IPS DF 4.7 (cell line): ENCODE measurements at regions not wholly inside any gene's neighbourhood (a gene's known extent, or its start where the extent isn't known, plus 50 kb on each side); places are given as distances from the start of the nearest gene placed in this dataset.

ENCODE experiments used
- DNase-seq: peaks from one replicate; pipeline ENCODE4 v3.0.0-alpha.2; 2013; ENCODE audit warnings: low spot score; ENCODE audit errors: extremely low read depth

- no peak for DNase-seq
Measured at GRCh38 chr14:25102788-25103187, 52.8 kb upstream of the STXBP6 start.

- no peak for DNase-seq
Measured at GRCh38 chr14:25101276-25101675, 51.3 kb upstream of the STXBP6 start.
